ENCODE measurements at regions not wholly inside any gene's neighbourhood (a gene's known extent, or its start where the extent isn't known, plus 50 kb on each side); places are given as distances from the start of the nearest gene placed in this dataset.

- TF ChIP-seq CTCF (IDR thresholded peaks at IDR 0.05; ENCODE audit: unreplicated experiment) = no peak
- H3K4me1 Mint-ChIP-seq (ENCODE audit: low read depth, unreplicated experiment) = no peaks in the 10 kb centered on the region
- DNase-seq = no peak
- H3K4me3 Mint-ChIP-seq (ENCODE audit: low read depth, unreplicated experiment) = no peak overlapping the region
- H3K27ac Mint-ChIP-seq (ENCODE audit: unreplicated experiment) = no peak overlapping the region
- CTCF ChIA-PET = no interaction called here
- no peaks in the 10 kb centered on the region for H3K36me3 Mint-ChIP-seq (ENCODE audit: insufficient read depth, unreplicated experiment)
- H3K27me3 Mint-ChIP-seq (ENCODE audit: unreplicated experiment) = no peaks in the 10 kb centered on the region
- H3K9me3 Mint-ChIP-seq (ENCODE audit: low read depth, unreplicated experiment) = no peaks in the 10 kb centered on the region
- intact Hi-C loops (cut with micrococcal nuclease; ENCODE audit: unreplicated experiment) = no loop called here
- no TSS peak for BruUV-seq (replicated peaks)
Measured at GRCh38 chr1:82564333-82564732, 763.6 kb downstream of the ADGRL2 start.

- Mint-ChIP-seq H3K4me3 (ENCODE audit: low read depth, unreplicated experiment) (no peak overlapping the region), H3K27me3 (ENCODE audit: unreplicated experiment) (no peaks in the 10 kb centered on the region), H3K4me1 (ENCODE audit: low read depth, unreplicated experiment) (no peaks in the 10 kb centered on the region), H3K27ac (ENCODE audit: unreplicated experiment) (no peak overlapping the region), H3K36me3 (ENCODE audit: insufficient read depth, unreplicated experiment) (no peaks in the 10 kb centered on the region), H3K9me3 (ENCODE audit: low read depth, unreplicated experiment) (no peaks in the 10 kb centered on the region)
- DNase-seq = no peak
- TF ChIP-seq CTCF (IDR thresholded peaks at IDR 0.05; ENCODE audit: unreplicated experiment) = no peak
- CTCF ChIA-PET = no interaction called here
- BruUV-seq (replicated peaks) = no TSS peak
- intact Hi-C loops (cut with micrococcal nuclease; ENCODE audit: unreplicated experiment) = no loop called here
Measured at GRCh38 chr1:82562448-82562847, 761.7 kb downstream of the ADGRL2 start.

- CTCF ChIA-PET = no interaction called here
- no peaks in the 10 kb centered on the region for H3K4me1 Mint-ChIP-seq (ENCODE audit: low read depth, unreplicated experiment)
- intact Hi-C loops (cut with micrococcal nuclease; ENCODE audit: unreplicated experiment) = no loop called here
- BruUV-seq (replicated peaks) = no TSS peak
- H3K27ac Mint-ChIP-seq (ENCODE audit: unreplicated experiment) = no peak overlapping the region
- DNase-seq = no peak
- TF ChIP-seq CTCF (IDR thresholded peaks at IDR 0.05; ENCODE audit: unreplicated experiment) = no peak
- H3K27me3 Mint-ChIP-seq (ENCODE audit: unreplicated experiment) = no peaks in the 10 kb centered on the region
- no peaks in the 10 kb centered on the region for H3K9me3 Mint-ChIP-seq (ENCODE audit: low read depth, unreplicated experiment)
- H3K36me3 Mint-ChIP-seq (ENCODE audit: insufficient read depth, unreplicated experiment) = no peaks in the 10 kb centered on the region
- H3K4me3 Mint-ChIP-seq (ENCODE audit: low read depth, unreplicated experiment) = no peak overlapping the region
Measured at GRCh38 chr1:82560566-82560965, 759.8 kb downstream of the ADGRL2 start.

GRCh38 chr1:82555501-82555900, 754.8 kb downstream of the ADGRL2 start:
- no peak for TF ChIP-seq CTCF (IDR thresholded peaks at IDR 0.05; ENCODE audit: unreplicated experiment)
- no peak for DNase-seq
- BruUV-seq (replicated peaks) = no TSS peak
- H3K4me1 Mint-ChIP-seq (ENCODE audit: low read depth, unreplicated experiment) = no peaks in the 10 kb centered on the region
- no peak overlapping the region for H3K4me3 Mint-ChIP-seq (ENCODE audit: low read depth, unreplicated experiment)
- CTCF ChIA-PET = no interaction called here
- peaks cover 11% of the 10 kb centered on the region for H3K9me3 Mint-ChIP-seq (ENCODE audit: low read depth, unreplicated experiment)
- H3K36me3 Mint-ChIP-seq (ENCODE audit: insufficient read depth, unreplicated experiment) = no peaks in the 10 kb centered on the region
- no peaks in the 10 kb centered on the region for H3K27me3 Mint-ChIP-seq (ENCODE audit: unreplicated experiment)
- intact Hi-C loops (cut with micrococcal nuclease; ENCODE audit: unreplicated experiment) = no loop called here
- H3K27ac Mint-ChIP-seq (ENCODE audit: unreplicated experiment) = no peak overlapping the region

- H3K36me3 Mint-ChIP-seq (ENCODE audit: insufficient read depth, unreplicated experiment) = no peaks in the 10 kb centered on the region
- intact Hi-C loops (cut with micrococcal nuclease; ENCODE audit: unreplicated experiment) = no loop called here
- no peak for DNase-seq
- no peak overlapping the region for H3K4me3 Mint-ChIP-seq (ENCODE audit: low read depth, unreplicated experiment)
- no peak overlapping the region for H3K27ac Mint-ChIP-seq (ENCODE audit: unreplicated experiment)
- CTCF ChIA-PET = no interaction called here
- no peaks in the 10 kb centered on the region for H3K27me3 Mint-ChIP-seq (ENCODE audit: unreplicated experiment)
- no peaks in the 10 kb centered on the region for H3K4me1 Mint-ChIP-seq (ENCODE audit: low read depth, unreplicated experiment)
- TF ChIP-seq CTCF (IDR thresholded peaks at IDR 0.05; ENCODE audit: unreplicated experiment) = no peak
- peaks cover 19% of the 10 kb centered on the region for H3K9me3 Mint-ChIP-seq (ENCODE audit: low read depth, unreplicated experiment)
- no TSS peak for BruUV-seq (replicated peaks)
Measured at GRCh38 chr1:82549841-82550240, 749.1 kb downstream of the ADGRL2 start.
